Endothelial cell of umbilical vein (primary cell): ENCODE measurements at regions not wholly inside any gene's neighbourhood (a gene's known extent, or its start where the extent isn't known, plus 50 kb on each side); places are given as distances from the start of the nearest gene placed in this dataset.

Experiments used
- BruUV-seq: library from RNA; stranded (reverse); fragments of 400-500 nt; replicated peaks from 2 replicates; lab custom pipeline; 2021; lab: Mats Ljungman, UMichigan
- CTCF ChIA-PET: fragments of 300-600, 350-600 bp; sonication (Branson Sonifier 250); formaldehyde crosslinking; loops from one replicate; lab custom pipeline; 2021; ENCODE audit warnings: antibody characterized with exemption, inconsistent platforms; lab: Charles Lee
- POLR2A ChIA-PET: fragments of 300-600, 350-600 bp; sonication (Branson Sonifier 250); formaldehyde crosslinking; loops from one replicate; lab custom pipeline; 2021; ENCODE audit warnings: antibody characterized with exemption, inconsistent platforms; lab: Charles Lee
- DNase-seq: peaks from one replicate; pipeline ENCODE4 v3.0.0-alpha.2; 2011; ENCODE audit warnings: low read depth, low spot score
- FAIRE-seq: peaks from 2 replicates; lab custom pipeline; 2011; peaks lifted over from hg19 to GRCh38; lab: Jason Lieb, UNC
- H2AFZ ChIP-seq: 2 replicates; pipeline ENCODE4 v1.6.0; 2012; ENCODE audit warnings: low read depth, low read length, control low read depth, inconsistent platforms
- H3K27ac ChIP-seq: 2 replicates; pipeline ENCODE4 v1.5.1; 2011; ENCODE audit warnings: low read depth, mild to moderate bottlenecking, control low read depth, low read length, moderate library complexity; ENCODE audit not compliant: insufficient read depth
- H3K27me3 ChIP-seq, 2 experiments: 2 replicates each; pipeline versions ENCODE4 v1.6.0 to v1.6.1; 2011; ENCODE audit warnings: low read length in 2 of 2, mixed read lengths in 1 of 2; ENCODE audit not compliant: control insufficient read depth in 2 of 2, insufficient read depth in 2 of 2
- H3K36me3 ChIP-seq, 2 experiments: 2 replicates in 1 of 2; 3 replicates in 1 of 2; pipeline ENCODE4 v1.5.1; 2011; ENCODE audit warnings: low read length in 2 of 2, mild to moderate bottlenecking in 1 of 2, moderate library complexity in 1 of 2; ENCODE audit not compliant: control insufficient read depth in 2 of 2, insufficient read depth in 2 of 2; ENCODE audit errors: extremely low read depth in 1 of 2
- H3K4me1 ChIP-seq: 3 replicates; pipeline ENCODE4 v1.5.1; 2011; ENCODE audit warnings: mild to moderate bottlenecking, low read length; ENCODE audit not compliant: control insufficient read depth, insufficient read depth; ENCODE audit errors: extremely low read depth
- H3K4me2 ChIP-seq: 2 replicates; pipeline ENCODE4 v1.6.1; 2011; ENCODE audit warnings: low read length, control low read depth, mixed read lengths; ENCODE audit not compliant: insufficient read depth
- H3K4me3 ChIP-seq, 3 experiments: fragments of 200-600 bp in 1 of 3; sonication (generic), shearing (Covaris generic) in 1 of 3; replicated peaks in 1 of 3; 2 replicates each; pipeline ENCODE4 v1.5.1; 2011 to 2016; ENCODE audit warnings: control low read depth in 3 of 3, low read length in 3 of 3, mild to moderate bottlenecking in 2 of 3, inconsistent platforms in 1 of 3, low read depth in 1 of 3, moderate library complexity in 1 of 3; ENCODE audit not compliant: insufficient read depth in 1 of 3
- H3K79me2 ChIP-seq: 2 replicates; pipeline ENCODE4 v1.6.0; 2012; ENCODE audit warnings: low read length, inconsistent platforms; ENCODE audit not compliant: control insufficient read depth, insufficient read depth
- H3K9ac ChIP-seq: replicated peaks from 2 replicates; pipeline ENCODE3; 2011; ENCODE audit warnings: low read length, control low read depth; ENCODE audit not compliant: insufficient read depth; ENCODE audit errors: extremely low read depth
- H3K9me1 ChIP-seq: replicated peaks from 3 replicates; pipeline ENCODE4 v1.6.0; 2011; ENCODE audit warnings: mild to moderate bottlenecking, low read length; ENCODE audit not compliant: control insufficient read depth, insufficient read depth; ENCODE audit errors: extremely low read depth
- H3K9me3 ChIP-seq: replicated peaks from 2 replicates; pipeline ENCODE4 v1.5.1; 2012; ENCODE audit warnings: low read length, inconsistent platforms; ENCODE audit not compliant: control insufficient read depth, insufficient read depth
- H4K20me1 ChIP-seq: replicated peaks from 2 replicates; pipeline ENCODE3; 2011; ENCODE audit warnings: mild to moderate bottlenecking, low read length; ENCODE audit not compliant: control insufficient read depth, insufficient read depth; ENCODE audit errors: extremely low read depth
- EZH2 ChIP-seq: IDR thresholded peaks from 2 replicates; pipeline ENCODE4 v1.6.1; 2012; ENCODE audit warnings: borderline replicate concordance, low read depth, mild to moderate bottlenecking, moderate library complexity, low read length, inconsistent platforms; ENCODE audit not compliant: severe bottlenecking
- FOS ChIP-seq: IDR thresholded peaks from 2 replicates; pipeline ENCODE4 v1.6.1; 2011; ENCODE audit warnings: mild to moderate bottlenecking, low read length, moderate library complexity, borderline replicate concordance; ENCODE audit not compliant: insufficient read depth
- GATA2 ChIP-seq: IDR thresholded peaks from 2 replicates; pipeline ENCODE4 v1.7.0; 2011; ENCODE audit warnings: low read depth, mild to moderate bottlenecking, moderate library complexity, mixed read lengths, low read length; ENCODE audit not compliant: insufficient read length, insufficient read depth
- JUN ChIP-seq: IDR thresholded peaks from 2 replicates; pipeline ENCODE4 v1.6.1; 2011; ENCODE audit warnings: borderline replicate concordance, low read depth; ENCODE audit not compliant: insufficient read length, insufficient read depth
- MAX ChIP-seq: IDR thresholded peaks from 2 replicates; pipeline ENCODE4 v1.6.1; 2011; ENCODE audit not compliant: insufficient read depth, insufficient read length
- MYC ChIP-seq: IDR thresholded peaks from one replicate; pipeline ENCODE4 v1.6.1; 2011; ENCODE audit warnings: mild to moderate bottlenecking, low read depth, low read length
- POLR2A ChIP-seq: IDR thresholded peaks from 2 replicates; pipeline ENCODE4 v1.6.1; 2012; ENCODE audit warnings: low read depth, mild to moderate bottlenecking, control low read depth, low read length
- POLR2AphosphoS5 ChIP-seq: IDR thresholded peaks from 2 replicates; pipeline ENCODE4 v1.6.1; 2012; ENCODE audit warnings: low read depth, mild to moderate bottlenecking, control low read depth, low read length, moderate library complexity; ENCODE audit not compliant: insufficient read depth
- dilution Hi-C: fragments of 300-500 bp; cut with MboI; formaldehyde crosslinking; loops from one replicate; pipeline ENCODE4 v1.15.0; 2019; ENCODE audit warnings: low sequenced_read_pairs; ENCODE audit not compliant: extremely low pct_ligation_motif_present
- intact Hi-C: fragments of 100-400 bp; cut with micrococcal nuclease; formaldehyde crosslinking; loops from one replicate; pipeline ENCODE4 v1.10.0; 2022
- TF ChIP-seq, protein P1 (sequence below), 2 donors: IDR thresholded peaks; 1 replicate in 1 of 2; 2 replicates in 1 of 2; pipeline ENCODE4 v1.5.1; 2011; ENCODE audit warnings: low read length in 2 of 2, mild to moderate bottlenecking in 2 of 2, moderate library complexity in 2 of 2, control low read depth in 1 of 2, inconsistent platforms in 1 of 2, low read depth in 1 of 2; ENCODE audit not compliant: insufficient read depth in 1 of 2; ENCODE audit errors: extremely low read depth in 1 of 2

DNA sequence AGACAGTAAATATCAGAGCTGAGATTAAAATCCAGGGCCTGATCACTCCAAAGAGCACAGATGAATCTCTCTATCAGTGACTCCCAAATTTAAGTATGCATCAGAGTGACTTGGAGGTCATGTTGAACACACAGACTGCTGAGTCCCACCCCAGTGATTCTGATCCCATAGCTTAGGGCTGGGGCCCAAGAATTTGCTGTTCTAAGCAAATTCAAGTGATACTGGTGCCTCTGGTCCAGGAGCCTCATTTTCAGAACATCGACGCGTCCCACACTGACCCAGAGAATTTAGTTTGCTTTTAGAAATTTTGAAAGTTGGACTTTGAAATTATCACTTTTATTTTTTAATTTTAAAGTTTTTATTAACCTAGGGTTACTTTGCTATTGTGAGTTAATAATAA is 72.7 kb upstream of the NETO1 start:
- Histone ChIP-seq H3K4me3 (no peak overlapping the region), H3K79me2 (no peaks in the 10 kb centered on the region), H2AFZ (no peak overlapping the region), H3K4me1 (no peaks in the 10 kb centered on the region), H3K9ac (no peak overlapping the region), H3K4me2 (no peak overlapping the region), H3K36me3 (no peaks in the 10 kb centered on the region), H3K9me3 (peaks cover 6% of the 10 kb centered on the region), H3K27me3 (no peaks in the 10 kb centered on the region), H3K9me1 (no peaks in the 10 kb centered on the region), H4K20me1 (no peaks in the 10 kb centered on the region), H3K27ac (no peak overlapping the region)
- DNase-seq (no peak), FAIRE-seq (no peak)
- TF ChIP-seq MAX: no peak
- no peak for TF ChIP-seq GATA2
- no peak for TF ChIP-seq MYC
- TF ChIP-seq JUN: no peak
- TF ChIP-seq, protein P1, sequence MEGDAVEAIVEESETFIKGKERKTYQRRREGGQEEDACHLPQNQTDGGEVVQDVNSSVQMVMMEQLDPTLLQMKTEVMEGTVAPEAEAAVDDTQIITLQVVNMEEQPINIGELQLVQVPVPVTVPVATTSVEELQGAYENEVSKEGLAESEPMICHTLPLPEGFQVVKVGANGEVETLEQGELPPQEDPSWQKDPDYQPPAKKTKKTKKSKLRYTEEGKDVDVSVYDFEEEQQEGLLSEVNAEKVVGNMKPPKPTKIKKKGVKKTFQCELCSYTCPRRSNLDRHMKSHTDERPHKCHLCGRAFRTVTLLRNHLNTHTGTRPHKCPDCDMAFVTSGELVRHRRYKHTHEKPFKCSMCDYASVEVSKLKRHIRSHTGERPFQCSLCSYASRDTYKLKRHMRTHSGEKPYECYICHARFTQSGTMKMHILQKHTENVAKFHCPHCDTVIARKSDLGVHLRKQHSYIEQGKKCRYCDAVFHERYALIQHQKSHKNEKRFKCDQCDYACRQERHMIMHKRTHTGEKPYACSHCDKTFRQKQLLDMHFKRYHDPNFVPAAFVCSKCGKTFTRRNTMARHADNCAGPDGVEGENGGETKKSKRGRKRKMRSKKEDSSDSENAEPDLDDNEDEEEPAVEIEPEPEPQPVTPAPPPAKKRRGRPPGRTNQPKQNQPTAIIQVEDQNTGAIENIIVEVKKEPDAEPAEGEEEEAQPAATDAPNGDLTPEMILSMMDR (IDR thresholded peaks at IDR 0.05; ENCODE audit: extremely low read depth in 1 of 2, insufficient read depth in 1 of 2, low read depth in 1 of 2, low read length in 2 of 2): no peak
- no peak for TF ChIP-seq POLR2AphosphoS5
- TF ChIP-seq EZH2: no peak
- TF ChIP-seq POLR2A: no peak
- TF ChIP-seq FOS: no peak
- no TSS peak for BruUV-seq
- ChIA-PET POLR2A (no interaction called here), CTCF (no interaction called here)
- dilution Hi-C loops: no loop called here
- intact Hi-C loops: no loop called here
